GM23338 (cell line): ENCODE measurements at regions not wholly inside any gene's neighbourhood (a gene's known extent, or its start where the extent isn't known, plus 50 kb on each side); places are given as distances from the start of the nearest gene placed in this dataset.

Experiments used
- ATAC-seq: fragments of 200-7000 bp; cut with Tn5 transposase; 3 replicates; pipeline ENCODE4 v1.9.1; 2020
- DNase-seq: peaks from one replicate; pipeline ENCODE4 v3.0.0-alpha.2; 2015; ENCODE audit warnings: low spot score
- H2AFZ ChIP-seq: fragments of 200-600 bp; sonication (generic); 2 replicates; pipeline ENCODE4 v1.8.0; 2016; ENCODE audit warnings: antibody characterized with exemption, mild to moderate bottlenecking, moderate library complexity
- H3F3A ChIP-seq: fragments of 200-600 bp; sonication (generic); replicated peaks from 2 replicates; pipeline ENCODE4 v1.8.0; 2017; ENCODE audit warnings: antibody characterized with exemption, mixed run types, low read depth
- H3K27ac ChIP-seq: fragments of 200-600 bp; sonication (generic); 2 replicates; pipeline ENCODE4 v1.6.1; 2016; ENCODE audit warnings: low read depth
- H3K27me3 ChIP-seq: fragments of 200-600 bp; sonication (generic); 2 replicates; pipeline ENCODE4 v1.8.0; 2016; ENCODE audit warnings: mild to moderate bottlenecking, mixed run types, moderate library complexity; ENCODE audit not compliant: insufficient read depth
- H3K36me3 ChIP-seq: fragments of 200-600 bp; sonication (generic); 2 replicates; pipeline ENCODE4 v1.8.0; 2016; ENCODE audit warnings: mild to moderate bottlenecking; ENCODE audit not compliant: insufficient read depth
- H3K4me1 ChIP-seq: fragments of 200-600 bp; sonication (generic); 2 replicates; pipeline ENCODE4 v1.8.0; 2016; ENCODE audit warnings: mild to moderate bottlenecking, moderate library complexity; ENCODE audit not compliant: insufficient read depth
- H3K4me2 ChIP-seq: fragments of 200-600 bp; sonication (generic); 2 replicates; pipeline ENCODE4 v1.7.1; 2017; ENCODE audit warnings: mixed run types
- H3K4me3 ChIP-seq: fragments of 200-600 bp; sonication (generic); 2 replicates; pipeline ENCODE4 v1.6.1; 2016; ENCODE audit warnings: mixed run types
- H3K79me2 ChIP-seq: fragments of 200-600 bp; sonication (generic); replicated peaks from 2 replicates; pipeline ENCODE4 v1.8.0; 2017; ENCODE audit warnings: mild to moderate bottlenecking; ENCODE audit not compliant: insufficient read depth
- H3K9me2 ChIP-seq: fragments of 200-600 bp; sonication (generic); 2 replicates; pipeline ENCODE4 v1.8.0; 2017; ENCODE audit not compliant: insufficient read depth
- H4K20me1 ChIP-seq: fragments of 200-600 bp; sonication (generic); replicated peaks from 2 replicates; pipeline ENCODE4 v1.8.0; 2017; ENCODE audit warnings: mild to moderate bottlenecking; ENCODE audit not compliant: insufficient read depth
- H3K27ac Mint-ChIP-seq: 2 replicates; pipeline ENCODE4 v1.8.0; 2020; ENCODE audit warnings: inconsistent platforms, mild to moderate bottlenecking, moderate library complexity, mixed read lengths
- H3K27me3 Mint-ChIP-seq: 3 replicates; pipeline ENCODE4 v1.8.0; 2022; ENCODE audit warnings: low read depth, mild to moderate bottlenecking, moderate library complexity, mixed read lengths, inconsistent platforms; ENCODE audit not compliant: insufficient read depth, poor library complexity
- H3K36me3 Mint-ChIP-seq: 3 replicates; pipeline ENCODE4 v1.8.0; 2021; ENCODE audit warnings: low read depth, mild to moderate bottlenecking, inconsistent platforms, moderate library complexity, mixed read lengths
- H3K4me1 Mint-ChIP-seq: 3 replicates; pipeline ENCODE4 v1.8.0; 2020; ENCODE audit warnings: mild to moderate bottlenecking, inconsistent platforms, mixed read lengths
- H3K4me3 Mint-ChIP-seq: 3 replicates; pipeline ENCODE4 v1.8.0; 2021; ENCODE audit warnings: moderate library complexity, mild to moderate bottlenecking, inconsistent platforms, mixed read lengths
- H3K9me3 Mint-ChIP-seq: 3 replicates; pipeline ENCODE4 v1.8.0; 2020; ENCODE audit warnings: moderate library complexity, mild to moderate bottlenecking, inconsistent platforms, mixed read lengths
- CTCF ChIP-seq, 2 experiments: fragments of 200-600 bp in 1 of 2; sonication (generic) in 1 of 2; conservative IDR thresholded peaks; 2 replicates each; pipeline versions ENCODE4 v1.5.1 to v1.6.1; 2016 to 2017; ENCODE audit warnings: antibody characterized with exemption in 2 of 2, low read depth in 2 of 2, mild to moderate bottlenecking in 2 of 2, moderate library complexity in 1 of 2
- EZH2phosphoT487 ChIP-seq: fragments of 200-600 bp; sonication (generic); IDR thresholded peaks from one replicate; pipeline ENCODE4 v1.8.1; 2018; ENCODE audit warnings: antibody characterized with exemption; ENCODE audit not compliant: unreplicated experiment
- JUNB ChIP-seq: IDR thresholded peaks from one replicate; pipeline ENCODE4 v1.6.1; 2016; ENCODE audit warnings: antibody characterized with exemption; ENCODE audit not compliant: unreplicated experiment
- POLR2AphosphoS5 ChIP-seq: IDR thresholded peaks from 2 replicates; pipeline ENCODE4 v1.6.1; 2016; ENCODE audit warnings: antibody characterized with exemption, low read depth
- ZNF114 ChIP-seq: fragments of 250-450 bp; sonication (Bioruptor Pico); IDR thresholded peaks from 2 replicates; pipeline ENCODE4 v1.5.0; 2020; ENCODE audit warnings: mild to moderate bottlenecking, moderate library complexity
- ZNF331 ChIP-seq: fragments of 250-450 bp; sonication (Bioruptor Pico); IDR thresholded peaks from 2 replicates; pipeline ENCODE4 v1.5.0; 2020; ENCODE audit warnings: low read depth, mild to moderate bottlenecking, moderate library complexity
- TF ChIP-seq, protein P1 (sequence below): fragments of 250-450 bp; sonication (Bioruptor Pico); IDR thresholded peaks from 2 replicates; pipeline ENCODE4 v1.5.0; 2020; ENCODE audit warnings: mild to moderate bottlenecking, moderate library complexity

DNA sequence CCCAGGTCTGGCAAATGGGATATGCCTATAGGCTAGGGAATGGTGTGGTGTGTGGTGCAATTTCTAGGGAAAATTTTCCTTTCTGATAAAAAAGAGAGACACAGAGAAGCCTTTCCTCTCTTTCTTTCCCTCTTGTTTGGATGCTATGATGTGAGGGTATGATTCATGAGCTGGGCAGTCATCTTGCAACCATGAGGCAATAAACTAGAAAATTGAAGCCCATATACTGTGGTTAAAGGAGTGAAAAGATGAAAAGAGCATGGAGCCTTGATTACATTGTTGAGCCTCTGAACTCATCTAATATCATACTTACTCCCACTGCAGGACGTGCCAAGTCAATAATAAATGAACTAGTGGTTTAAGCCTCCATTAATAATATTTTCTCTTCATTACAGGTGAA is 215.6 kb downstream of the HAUS1 start (continued):
- TF ChIP-seq, protein P1, sequence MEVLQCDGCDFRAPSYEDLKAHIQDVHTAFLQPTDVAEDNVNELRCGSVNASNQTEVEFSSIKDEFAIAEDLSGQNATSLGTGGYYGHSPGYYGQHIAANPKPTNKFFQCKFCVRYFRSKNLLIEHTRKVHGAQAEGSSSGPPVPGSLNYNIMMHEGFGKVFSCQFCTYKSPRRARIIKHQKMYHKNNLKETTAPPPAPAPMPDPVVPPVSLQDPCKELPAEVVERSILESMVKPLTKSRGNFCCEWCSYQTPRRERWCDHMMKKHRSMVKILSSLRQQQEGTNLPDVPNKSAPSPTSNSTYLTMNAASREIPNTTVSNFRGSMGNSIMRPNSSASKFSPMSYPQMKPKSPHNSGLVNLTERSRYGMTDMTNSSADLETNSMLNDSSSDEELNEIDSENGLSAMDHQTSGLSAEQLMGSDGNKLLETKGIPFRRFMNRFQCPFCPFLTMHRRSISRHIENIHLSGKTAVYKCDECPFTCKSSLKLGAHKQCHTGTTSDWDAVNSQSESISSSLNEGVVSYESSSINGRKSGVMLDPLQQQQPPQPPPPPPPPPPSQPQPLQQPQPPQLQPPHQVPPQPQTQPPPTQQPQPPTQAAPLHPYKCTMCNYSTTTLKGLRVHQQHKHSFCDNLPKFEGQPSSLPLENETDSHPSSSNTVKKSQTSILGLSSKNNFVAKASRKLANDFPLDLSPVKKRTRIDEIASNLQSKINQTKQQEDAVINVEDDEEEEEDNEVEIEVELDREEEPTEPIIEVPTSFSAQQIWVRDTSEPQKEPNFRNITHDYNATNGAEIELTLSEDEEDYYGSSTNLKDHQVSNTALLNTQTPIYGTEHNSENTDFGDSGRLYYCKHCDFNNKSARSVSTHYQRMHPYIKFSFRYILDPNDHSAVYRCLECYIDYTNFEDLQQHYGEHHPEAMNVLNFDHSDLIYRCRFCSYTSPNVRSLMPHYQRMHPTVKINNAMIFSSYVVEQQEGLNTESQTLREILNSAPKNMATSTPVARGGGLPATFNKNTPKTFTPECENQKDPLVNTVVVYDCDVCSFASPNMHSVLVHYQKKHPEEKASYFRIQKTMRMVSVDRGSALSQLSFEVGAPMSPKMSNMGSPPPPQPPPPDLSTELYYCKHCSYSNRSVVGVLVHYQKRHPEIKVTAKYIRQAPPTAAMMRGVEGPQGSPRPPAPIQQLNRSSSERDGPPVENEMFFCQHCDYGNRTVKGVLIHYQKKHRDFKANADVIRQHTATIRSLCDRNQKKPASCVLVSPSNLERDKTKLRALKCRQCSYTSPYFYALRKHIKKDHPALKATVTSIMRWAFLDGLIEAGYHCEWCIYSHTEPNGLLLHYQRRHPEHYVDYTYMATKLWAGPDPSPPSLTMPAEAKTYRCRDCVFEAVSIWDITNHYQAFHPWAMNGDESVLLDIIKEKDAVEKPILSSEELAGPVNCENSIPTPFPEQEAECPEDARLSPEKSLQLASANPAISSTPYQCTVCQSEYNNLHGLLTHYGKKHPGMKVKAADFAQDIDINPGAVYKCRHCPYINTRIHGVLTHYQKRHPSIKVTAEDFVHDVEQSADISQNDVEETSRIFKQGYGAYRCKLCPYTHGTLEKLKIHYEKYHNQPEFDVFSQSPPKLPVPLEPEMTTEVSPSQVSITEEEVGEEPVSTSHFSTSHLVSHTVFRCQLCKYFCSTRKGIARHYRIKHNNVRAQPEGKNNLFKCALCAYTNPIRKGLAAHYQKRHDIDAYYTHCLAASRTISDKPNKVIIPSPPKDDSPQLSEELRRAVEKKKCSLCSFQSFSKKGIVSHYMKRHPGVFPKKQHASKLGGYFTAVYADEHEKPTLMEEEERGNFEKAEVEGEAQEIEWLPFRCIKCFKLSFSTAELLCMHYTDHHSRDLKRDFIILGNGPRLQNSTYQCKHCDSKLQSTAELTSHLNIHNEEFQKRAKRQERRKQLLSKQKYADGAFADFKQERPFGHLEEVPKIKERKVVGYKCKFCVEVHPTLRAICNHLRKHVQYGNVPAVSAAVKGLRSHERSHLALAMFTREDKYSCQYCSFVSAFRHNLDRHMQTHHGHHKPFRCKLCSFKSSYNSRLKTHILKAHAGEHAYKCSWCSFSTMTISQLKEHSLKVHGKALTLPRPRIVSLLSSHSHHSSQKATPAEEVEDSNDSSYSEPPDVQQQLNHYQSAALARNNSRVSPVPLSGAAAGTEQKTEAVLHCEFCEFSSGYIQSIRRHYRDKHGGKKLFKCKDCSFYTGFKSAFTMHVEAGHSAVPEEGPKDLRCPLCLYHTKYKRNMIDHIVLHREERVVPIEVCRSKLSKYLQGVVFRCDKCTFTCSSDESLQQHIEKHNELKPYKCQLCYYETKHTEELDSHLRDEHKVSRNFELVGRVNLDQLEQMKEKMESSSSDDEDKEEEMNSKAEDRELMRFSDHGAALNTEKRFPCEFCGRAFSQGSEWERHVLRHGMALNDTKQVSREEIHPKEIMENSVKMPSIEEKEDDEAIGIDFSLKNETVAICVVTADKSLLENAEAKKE (CRISPR knock-in tag), result no peak
- TF ChIP-seq POLR2AphosphoS5 (no peak), JUNB (no peak), EZH2phosphoT487 (no peak), ZNF331 (CRISPR knock-in tag) (no peak), ZNF114 (no peak)

- Mint-ChIP-seq H3K4me3 (no peak overlapping the region), H3K36me3 (no peaks in the 10 kb centered on the region), H3K4me1 (peaks cover 32% of the 10 kb centered on the region), H3K27me3 (no peaks in the 10 kb centered on the region), H3K27ac (no peak overlapping the region), H3K9me3 (no peaks in the 10 kb centered on the region)
- ATAC-seq (no peak; the same call in 2 of the 3 replicates), DNase-seq (no peak)
- Histone ChIP-seq H2AFZ (no peak overlapping the region), H3K9me2 (peaks cover 14% of the 10 kb centered on the region; the same call in 1 of the 2 replicates), H3K36me3 (no peaks in the 10 kb centered on the region), H4K20me1 (no peaks in the 10 kb centered on the region), H3K4me3 (no peak overlapping the region), H3K27ac (no peak overlapping the region), H3K27me3 (no peaks in the 10 kb centered on the region), H3K4me2 (no peak overlapping the region), H3K4me1 (peaks cover 19% of the 10 kb centered on the region), H3K79me2 (no peaks in the 10 kb centered on the region), H3F3A (no peaks in the 10 kb centered on the region)
- no peak for TF ChIP-seq ZNF114
- TF ChIP-seq CTCF (conservative IDR thresholded peaks at IDR 0.05; ENCODE audit: low read depth in 2 of 2), result no peak
Measured at GRCh38 chr18:46320297-46320696, 216.1 kb downstream of the HAUS1 start.
